ENCODE measurements at regions not wholly inside any gene's neighbourhood (a gene's known extent, or its start where the extent isn't known, plus 50 kb on each side); places are given as distances from the start of the nearest gene placed in this dataset.

DNA sequence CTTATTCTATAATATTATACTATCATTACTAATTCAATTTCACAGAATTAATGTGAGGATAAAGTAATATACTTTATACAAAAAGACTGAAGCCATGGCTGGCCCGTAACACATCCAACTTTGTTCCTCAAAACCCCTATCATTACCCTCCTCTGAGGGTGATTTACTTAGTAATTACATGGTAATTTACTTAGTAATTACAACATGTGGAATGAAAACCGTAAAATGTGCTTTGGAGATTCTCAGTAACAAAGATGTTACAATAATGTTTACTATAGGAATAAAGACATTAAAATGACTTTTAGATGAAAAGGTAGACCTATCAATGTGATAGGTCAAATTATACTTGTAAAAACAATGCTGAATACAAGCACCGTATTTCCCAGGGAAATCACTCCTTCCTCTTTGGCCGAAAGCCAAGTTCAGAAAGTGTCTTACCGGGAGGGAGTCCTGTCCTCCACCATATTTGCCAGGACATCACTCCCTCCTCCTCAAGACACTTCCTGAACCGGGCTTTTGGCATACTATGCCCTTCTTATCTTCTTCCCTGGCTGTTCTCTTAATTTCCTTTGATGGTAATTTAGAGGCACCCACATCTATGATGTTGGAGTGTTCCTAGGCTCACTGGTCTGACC is 1047.8 kb downstream of the SOCS6 start:
- TF ChIP-seq, protein P1, sequence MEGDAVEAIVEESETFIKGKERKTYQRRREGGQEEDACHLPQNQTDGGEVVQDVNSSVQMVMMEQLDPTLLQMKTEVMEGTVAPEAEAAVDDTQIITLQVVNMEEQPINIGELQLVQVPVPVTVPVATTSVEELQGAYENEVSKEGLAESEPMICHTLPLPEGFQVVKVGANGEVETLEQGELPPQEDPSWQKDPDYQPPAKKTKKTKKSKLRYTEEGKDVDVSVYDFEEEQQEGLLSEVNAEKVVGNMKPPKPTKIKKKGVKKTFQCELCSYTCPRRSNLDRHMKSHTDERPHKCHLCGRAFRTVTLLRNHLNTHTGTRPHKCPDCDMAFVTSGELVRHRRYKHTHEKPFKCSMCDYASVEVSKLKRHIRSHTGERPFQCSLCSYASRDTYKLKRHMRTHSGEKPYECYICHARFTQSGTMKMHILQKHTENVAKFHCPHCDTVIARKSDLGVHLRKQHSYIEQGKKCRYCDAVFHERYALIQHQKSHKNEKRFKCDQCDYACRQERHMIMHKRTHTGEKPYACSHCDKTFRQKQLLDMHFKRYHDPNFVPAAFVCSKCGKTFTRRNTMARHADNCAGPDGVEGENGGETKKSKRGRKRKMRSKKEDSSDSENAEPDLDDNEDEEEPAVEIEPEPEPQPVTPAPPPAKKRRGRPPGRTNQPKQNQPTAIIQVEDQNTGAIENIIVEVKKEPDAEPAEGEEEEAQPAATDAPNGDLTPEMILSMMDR (IDR thresholded peaks at IDR 0.05; ENCODE audit: low read depth, low read length, missing control alignments), result no peak
- no peak for DNase-seq (ENCODE audit: extremely low read depth, low read depth)
- H3K4me3 ChIP-seq (replicated peaks; ENCODE audit: low read depth, low read length), result no peak overlapping the region

DNA sequence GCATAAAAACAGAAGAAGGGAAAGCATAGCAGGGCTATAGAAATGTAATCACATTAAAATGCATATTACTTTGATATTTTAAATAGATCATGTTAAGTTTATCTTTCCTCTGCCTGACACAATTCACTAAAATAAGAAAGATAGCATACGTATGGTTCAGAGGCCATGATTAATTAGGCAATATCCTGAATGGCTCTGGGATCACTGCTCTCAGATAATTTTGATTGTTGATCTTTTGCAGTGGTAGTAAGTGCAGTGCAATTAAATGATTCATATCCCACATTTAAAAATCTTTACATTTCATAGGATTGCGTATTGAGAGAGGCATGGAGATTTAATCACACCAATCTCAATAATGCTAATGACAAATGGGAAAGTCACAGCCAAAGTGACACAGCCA is 1040.7 kb downstream of the SOCS6 start:
- TF ChIP-seq, protein P1 (IDR thresholded peaks at IDR 0.05; ENCODE audit: low read depth, low read length, missing control alignments), result no peak
- no peak for DNase-seq (ENCODE audit: extremely low read depth, low read depth)
- no peak overlapping the region for H3K4me3 ChIP-seq (replicated peaks; ENCODE audit: low read depth, low read length)

DNA sequence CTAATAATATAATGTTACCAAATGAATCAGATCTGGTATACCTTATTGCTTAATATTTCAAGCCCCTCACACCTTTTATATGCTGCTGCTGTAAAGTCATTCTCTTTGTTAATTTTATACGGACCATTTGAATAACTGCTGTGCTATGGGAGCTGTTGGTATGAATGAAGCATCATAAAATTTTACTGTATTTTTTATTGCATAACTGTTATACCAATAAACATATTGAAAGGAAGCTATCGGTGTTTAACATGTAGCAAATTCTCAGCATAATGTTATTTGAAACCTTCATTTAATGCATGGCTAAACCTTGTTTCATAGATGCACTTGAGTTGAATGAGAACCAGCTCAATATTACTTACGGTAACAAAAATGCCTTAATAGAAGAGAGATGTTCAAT is 1040.3 kb downstream of the SOCS6 start:
- TF ChIP-seq, protein P1 (IDR thresholded peaks at IDR 0.05; ENCODE audit: low read depth, low read length, missing control alignments), result no peak
- DNase-seq (ENCODE audit: extremely low read depth, low read depth), result no peak

DNA sequence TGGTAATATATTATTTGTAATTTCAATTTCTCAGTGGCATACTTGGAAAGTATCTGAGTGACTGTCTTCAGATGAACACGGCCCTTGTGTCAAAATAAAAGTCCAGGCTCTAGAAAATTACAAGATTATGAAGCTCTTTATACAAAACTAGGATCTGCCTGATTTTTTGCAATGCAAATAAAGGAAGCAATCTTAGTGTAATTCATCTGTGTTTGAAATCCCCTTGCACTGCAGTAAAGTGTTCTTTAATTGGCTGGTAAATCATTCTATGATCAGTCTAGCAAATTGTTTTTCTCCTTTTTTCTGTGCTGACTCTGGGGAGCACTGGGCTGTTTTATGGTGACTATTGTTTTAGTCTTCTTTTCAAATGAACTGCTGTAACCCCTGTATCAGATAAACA is 1039.0 kb downstream of the SOCS6 start:
- no peak overlapping the region for H3K4me3 ChIP-seq (replicated peaks; ENCODE audit: low read depth, low read length)
- TF ChIP-seq, protein P1 (IDR thresholded peaks at IDR 0.05; ENCODE audit: low read depth, low read length, missing control alignments), result no peak
- DNase-seq (ENCODE audit: extremely low read depth, low read depth), result no peak

More for the DNA sequence above, 1040.3 kb downstream of the SOCS6 start:
- H3K4me3 ChIP-seq (replicated peaks; ENCODE audit: low read depth, low read length), result no peak overlapping the region

DNA sequence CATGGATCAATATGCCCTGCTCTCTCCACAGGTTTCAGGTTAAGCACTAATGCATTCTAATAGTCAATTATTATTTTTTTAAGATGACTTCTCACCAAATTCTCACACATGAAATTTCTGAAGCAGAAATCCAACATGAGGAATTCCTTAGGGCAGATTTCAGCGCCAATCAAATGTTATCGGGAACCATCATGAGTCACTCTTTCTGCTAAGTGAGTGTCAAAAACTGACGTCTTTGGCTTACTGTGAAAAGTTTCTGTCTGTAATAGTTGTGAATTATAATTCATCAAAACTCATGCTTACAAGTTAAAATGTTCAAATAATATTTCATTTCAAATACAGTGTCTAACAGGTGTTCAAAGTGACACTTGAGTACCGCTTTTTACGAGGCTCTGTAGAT is 1038.6 kb downstream of the SOCS6 start:
- H3K4me3 ChIP-seq (replicated peaks; ENCODE audit: low read depth, low read length), result no peak overlapping the region
- TF ChIP-seq, protein P1 (IDR thresholded peaks at IDR 0.05; ENCODE audit: low read depth, low read length, missing control alignments), result no peak
- no peak for DNase-seq (ENCODE audit: extremely low read depth, low read depth)

DNA sequence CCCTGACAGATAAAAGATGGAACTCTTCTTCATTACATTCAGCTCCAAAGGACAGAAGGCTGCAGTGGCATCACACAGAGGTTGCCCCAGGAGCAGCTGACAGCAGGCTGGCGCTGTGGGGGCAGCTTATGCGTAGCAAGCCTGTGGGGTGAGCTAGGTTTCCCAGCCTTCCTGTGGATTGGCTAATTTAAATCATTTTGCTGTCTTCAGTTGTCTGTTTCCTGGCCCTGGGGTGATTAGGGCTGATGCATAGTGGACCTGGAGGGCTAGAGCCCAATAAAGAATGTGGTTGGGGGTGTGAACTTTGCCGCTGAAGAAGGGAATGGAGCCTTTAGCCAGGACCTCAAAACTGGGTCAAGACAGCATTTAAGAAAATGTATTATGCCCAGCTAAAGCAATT is 1038.0 kb downstream of the SOCS6 start:
- DNase-seq (ENCODE audit: extremely low read depth, low read depth), result no peak
- no peak overlapping the region for H3K4me3 ChIP-seq (replicated peaks; ENCODE audit: low read depth, low read length)
- TF ChIP-seq, protein P1 (IDR thresholded peaks at IDR 0.05; ENCODE audit: low read depth, low read length, missing control alignments), result no peak

DNA sequence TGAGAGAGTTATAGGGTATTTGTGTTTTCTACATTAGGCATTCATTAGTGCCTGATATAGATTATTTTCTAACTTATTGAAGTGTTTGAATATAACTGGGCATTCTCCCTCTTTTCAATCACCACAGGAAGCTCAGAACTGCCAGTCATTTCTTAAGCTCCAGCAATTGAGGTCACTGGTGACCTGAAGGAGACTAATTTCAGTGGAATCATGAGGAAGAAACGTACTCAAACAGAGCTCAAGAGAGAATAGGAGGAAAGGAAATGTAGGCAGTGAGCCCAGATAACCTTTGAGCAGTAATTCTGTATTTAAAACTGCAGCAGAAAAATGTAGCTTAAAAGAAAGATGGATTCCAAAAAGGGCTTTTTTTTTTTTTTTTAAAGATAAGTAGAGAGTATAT is 1035.5 kb downstream of the SOCS6 start:
- DNase-seq (ENCODE audit: extremely low read depth, low read depth), result no peak
- TF ChIP-seq, protein P1 (IDR thresholded peaks at IDR 0.05; ENCODE audit: low read depth, low read length, missing control alignments), result no peak

More for the DNA sequence above, 1035.5 kb downstream of the SOCS6 start:
- H3K4me3 ChIP-seq (replicated peaks; ENCODE audit: low read depth, low read length), result no peak overlapping the region
